GM12872 (cell line): ENCODE measurements at regions not wholly inside any gene's neighbourhood (a gene's known extent, or its start where the extent isn't known, plus 50 kb on each side); places are given as distances from the start of the nearest gene placed in this dataset.

Source experiments
- TF ChIP-seq, protein P1 (sequence below): IDR thresholded peaks from 3 replicates; pipeline ENCODE4 v1.5.1; 2011; ENCODE audit warnings: low read depth, mild to moderate bottlenecking, low read length, moderate library complexity; ENCODE audit not compliant: insufficient read depth

DNA sequence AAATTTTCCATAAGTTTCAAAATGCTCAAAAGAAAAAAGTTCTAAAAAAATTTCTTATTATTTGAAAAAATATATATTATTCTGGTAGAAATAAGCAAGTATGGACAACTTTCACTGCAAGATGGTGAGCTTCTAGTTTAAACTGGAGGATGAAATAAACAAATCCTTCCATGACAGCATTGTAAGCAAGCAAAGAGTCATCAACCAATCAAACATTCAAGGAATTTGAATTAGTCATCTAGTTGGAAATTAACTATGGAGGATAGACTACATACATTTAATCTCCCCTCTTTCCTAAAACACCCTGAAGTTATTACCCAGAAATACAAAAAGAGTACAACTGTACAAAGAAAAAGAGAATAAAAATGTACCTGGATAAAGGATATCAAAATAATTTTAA, 51.0 kb upstream of the IRX5 start:
- TF ChIP-seq, protein P1, sequence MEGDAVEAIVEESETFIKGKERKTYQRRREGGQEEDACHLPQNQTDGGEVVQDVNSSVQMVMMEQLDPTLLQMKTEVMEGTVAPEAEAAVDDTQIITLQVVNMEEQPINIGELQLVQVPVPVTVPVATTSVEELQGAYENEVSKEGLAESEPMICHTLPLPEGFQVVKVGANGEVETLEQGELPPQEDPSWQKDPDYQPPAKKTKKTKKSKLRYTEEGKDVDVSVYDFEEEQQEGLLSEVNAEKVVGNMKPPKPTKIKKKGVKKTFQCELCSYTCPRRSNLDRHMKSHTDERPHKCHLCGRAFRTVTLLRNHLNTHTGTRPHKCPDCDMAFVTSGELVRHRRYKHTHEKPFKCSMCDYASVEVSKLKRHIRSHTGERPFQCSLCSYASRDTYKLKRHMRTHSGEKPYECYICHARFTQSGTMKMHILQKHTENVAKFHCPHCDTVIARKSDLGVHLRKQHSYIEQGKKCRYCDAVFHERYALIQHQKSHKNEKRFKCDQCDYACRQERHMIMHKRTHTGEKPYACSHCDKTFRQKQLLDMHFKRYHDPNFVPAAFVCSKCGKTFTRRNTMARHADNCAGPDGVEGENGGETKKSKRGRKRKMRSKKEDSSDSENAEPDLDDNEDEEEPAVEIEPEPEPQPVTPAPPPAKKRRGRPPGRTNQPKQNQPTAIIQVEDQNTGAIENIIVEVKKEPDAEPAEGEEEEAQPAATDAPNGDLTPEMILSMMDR, result no peak

- TF ChIP-seq, protein P1, result no peak
Measured at GRCh38 chr16:54878301-54878700, 52.4 kb upstream of the IRX5 start.

GRCh38 chr16:54875443-54875842, 55.2 kb upstream of the IRX5 start:
- TF ChIP-seq, protein P1, result no peak

DNA sequence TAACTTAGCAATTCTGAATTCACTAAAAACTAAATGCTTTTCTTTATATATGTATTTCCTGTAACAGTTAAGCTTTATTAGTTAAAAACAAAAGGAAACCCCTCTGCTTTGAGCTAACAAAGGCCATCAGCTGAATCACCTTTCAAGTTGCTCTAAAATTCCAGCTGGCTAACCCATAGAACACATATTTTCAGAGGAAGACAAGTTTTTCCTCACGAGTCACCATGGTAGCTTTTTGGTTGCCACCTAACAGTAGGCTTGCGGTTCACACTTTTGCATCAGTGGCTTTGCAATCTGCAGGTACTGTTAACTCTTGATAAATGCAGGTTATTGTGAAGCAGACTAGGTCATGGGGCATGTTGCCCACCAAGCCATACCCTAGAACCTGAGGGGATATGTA, 57.6 kb upstream of the IRX5 start:
- TF ChIP-seq, protein P1, result no peak

GRCh38 chr16:54870151-54870550, 60.5 kb upstream of the IRX5 start:
- TF ChIP-seq, protein P1, result no peak

GRCh38 chr16:54867302-54867832, 63.3 kb upstream of the IRX5 start:
- TF ChIP-seq, protein P1, result no peak

- TF ChIP-seq, protein P1, result no peak
Measured at GRCh38 chr16:54862529-54862928, 68.1 kb upstream of the IRX5 start.

DNA sequence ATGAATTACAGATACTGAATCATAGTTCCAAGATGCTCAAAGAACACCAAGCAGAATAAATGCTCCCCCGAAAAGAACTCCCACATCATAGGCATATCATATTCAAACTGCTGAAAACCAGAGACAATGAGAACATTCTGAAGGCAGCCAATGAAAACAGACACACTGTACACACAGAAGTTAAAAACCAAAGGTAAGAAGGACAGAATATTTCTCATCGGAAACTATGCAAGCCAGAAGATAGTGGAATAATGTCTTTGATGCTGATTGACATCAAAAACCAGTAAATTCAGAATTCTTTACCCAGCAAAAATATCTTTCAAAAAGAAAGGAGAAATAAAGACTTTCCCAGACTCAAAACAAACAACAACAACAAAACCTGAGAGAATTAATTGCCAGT, 73.8 kb upstream of the IRX5 start:
- TF ChIP-seq, protein P1, result no peak
